ENCODE measurements at regions not wholly inside any gene's neighbourhood (a gene's known extent, or its start where the extent isn't known, plus 50 kb on each side); places are given as distances from the start of the nearest gene placed in this dataset.

DNA sequence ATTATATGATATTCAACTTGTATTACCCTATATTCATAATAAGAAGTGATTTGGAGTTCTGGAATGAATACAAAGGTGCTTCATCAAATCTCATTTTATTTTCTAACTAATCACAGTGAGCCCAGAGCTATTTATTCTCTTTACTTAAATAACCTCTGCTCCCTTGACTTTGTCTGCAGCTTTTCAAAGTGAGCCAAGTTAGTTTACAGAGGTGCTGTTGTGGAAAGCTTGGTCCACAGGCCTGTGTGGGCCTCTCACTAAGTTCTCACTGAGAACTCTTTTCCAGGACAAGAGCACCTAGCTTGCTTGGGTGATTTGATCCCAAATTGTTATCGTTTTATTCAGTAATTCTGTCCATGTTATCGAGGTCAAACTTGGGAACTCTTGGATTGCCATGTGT, 319.3 kb downstream of the RFC3 start:
- TF ChIP-seq, protein P1, sequence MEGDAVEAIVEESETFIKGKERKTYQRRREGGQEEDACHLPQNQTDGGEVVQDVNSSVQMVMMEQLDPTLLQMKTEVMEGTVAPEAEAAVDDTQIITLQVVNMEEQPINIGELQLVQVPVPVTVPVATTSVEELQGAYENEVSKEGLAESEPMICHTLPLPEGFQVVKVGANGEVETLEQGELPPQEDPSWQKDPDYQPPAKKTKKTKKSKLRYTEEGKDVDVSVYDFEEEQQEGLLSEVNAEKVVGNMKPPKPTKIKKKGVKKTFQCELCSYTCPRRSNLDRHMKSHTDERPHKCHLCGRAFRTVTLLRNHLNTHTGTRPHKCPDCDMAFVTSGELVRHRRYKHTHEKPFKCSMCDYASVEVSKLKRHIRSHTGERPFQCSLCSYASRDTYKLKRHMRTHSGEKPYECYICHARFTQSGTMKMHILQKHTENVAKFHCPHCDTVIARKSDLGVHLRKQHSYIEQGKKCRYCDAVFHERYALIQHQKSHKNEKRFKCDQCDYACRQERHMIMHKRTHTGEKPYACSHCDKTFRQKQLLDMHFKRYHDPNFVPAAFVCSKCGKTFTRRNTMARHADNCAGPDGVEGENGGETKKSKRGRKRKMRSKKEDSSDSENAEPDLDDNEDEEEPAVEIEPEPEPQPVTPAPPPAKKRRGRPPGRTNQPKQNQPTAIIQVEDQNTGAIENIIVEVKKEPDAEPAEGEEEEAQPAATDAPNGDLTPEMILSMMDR (IDR thresholded peaks at IDR 0.05): no peak
- no peak for TF ChIP-seq POLR2A (IDR thresholded peaks at IDR 0.05)

Data from Peyer's patch (tissue), 4 donors.